HG03159 (cell line): ENCODE measurements at regions not wholly inside any gene's neighbourhood (a gene's known extent, or its start where the extent isn't known, plus 50 kb on each side); places are given as distances from the start of the nearest gene placed in this dataset.

Experiments used
- ATAC-seq: cut with Tn5 transposase; IDR thresholded peaks from one replicate; pipeline ENCODE4 v1.9.1; 2021; ENCODE audit warnings: mild to moderate bottlenecking, moderate library complexity; ENCODE audit not compliant: unreplicated experiment

- no peak for ATAC-seq
Measured at GRCh38 chr2:19810148-19810547, 91.6 kb downstream of the TTC32 start.

DNA sequence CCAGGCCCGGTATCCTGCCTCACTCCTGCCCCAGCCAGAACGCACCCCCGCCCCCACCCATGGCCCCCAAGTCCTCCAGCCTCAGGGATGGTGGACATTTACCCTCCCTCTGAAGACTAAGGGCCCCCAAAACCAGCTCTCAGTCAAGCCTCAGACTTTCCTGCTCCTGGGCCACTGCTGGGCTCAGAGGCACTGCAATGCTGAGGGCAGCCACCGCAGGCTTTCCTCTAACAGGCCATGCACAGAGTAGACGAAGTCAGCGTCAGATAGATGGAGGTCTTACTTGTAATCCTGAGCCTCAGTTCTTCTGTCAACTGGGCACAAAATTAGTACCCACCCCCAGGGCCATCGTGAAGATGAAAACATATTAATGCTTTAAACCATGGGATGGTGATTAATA lies 92.6 kb downstream of the TTC32 start:
- no peak for ATAC-seq

GRCh38 chr2:19807866-19808265 lies 93.9 kb downstream of the TTC32 start:
- no peak for ATAC-seq

GRCh38 chr2:19807346-19807745 lies 94.4 kb downstream of the TTC32 start:
- ATAC-seq, result no peak

- ATAC-seq, result no peak
Measured at GRCh38 chr2:19806591-19806990, 95.2 kb downstream of the TTC32 start.

- ATAC-seq, result no peak
Measured at GRCh38 chr2:19806131-19806530, 95.7 kb downstream of the TTC32 start.

DNA sequence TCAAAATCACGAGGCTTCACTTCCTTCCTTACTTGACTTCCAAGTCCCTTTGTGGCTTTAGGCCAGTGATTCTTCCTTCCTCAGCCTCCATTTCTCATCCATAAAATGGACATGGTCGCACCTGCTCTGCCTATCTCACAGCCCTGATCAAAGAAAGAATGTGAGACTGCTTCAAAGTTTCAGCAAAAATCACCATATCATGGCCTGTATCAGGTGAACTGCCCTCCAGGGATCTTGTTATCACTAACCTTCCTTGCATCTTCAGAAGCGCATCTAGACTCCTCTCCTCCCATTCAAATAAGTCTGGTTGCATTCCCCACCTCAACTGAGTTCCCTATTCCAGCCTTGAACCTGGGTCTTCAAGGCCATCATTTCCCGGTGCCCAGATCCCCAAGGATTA lies 96.5 kb downstream of the TTC32 start:
- ATAC-seq, result no peak

DNA sequence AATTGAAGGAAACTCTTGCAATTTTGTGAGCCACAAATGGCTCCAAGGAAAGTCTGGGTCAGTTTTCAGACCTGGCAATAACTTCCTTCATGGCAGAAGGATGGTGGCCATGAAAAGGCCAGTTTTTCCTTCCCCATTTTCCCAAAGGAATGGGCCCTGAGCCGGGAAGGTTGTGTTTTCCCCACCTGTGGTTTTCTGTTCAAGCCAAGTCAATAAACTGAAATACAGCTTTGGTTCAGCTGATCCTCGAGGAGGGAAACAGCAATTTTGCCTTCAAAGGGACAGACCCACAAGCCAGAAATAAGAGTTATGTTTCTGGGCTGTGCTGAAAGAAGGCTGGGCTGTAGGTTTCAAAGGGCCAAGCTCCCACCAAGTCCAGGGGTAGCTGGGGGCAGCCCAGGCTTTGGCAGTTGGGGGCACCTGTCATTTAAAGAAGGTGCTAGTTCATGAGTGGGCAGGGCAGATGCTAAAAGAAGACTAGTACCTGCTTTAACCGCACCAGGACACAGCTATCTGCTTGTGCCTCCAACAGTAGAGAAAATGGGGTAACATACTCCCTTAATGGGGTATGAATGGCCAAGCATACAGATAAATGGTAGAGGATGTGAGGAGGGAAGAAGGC lies 97.0 kb downstream of the TTC32 start:
- ATAC-seq, result no peak

DNA sequence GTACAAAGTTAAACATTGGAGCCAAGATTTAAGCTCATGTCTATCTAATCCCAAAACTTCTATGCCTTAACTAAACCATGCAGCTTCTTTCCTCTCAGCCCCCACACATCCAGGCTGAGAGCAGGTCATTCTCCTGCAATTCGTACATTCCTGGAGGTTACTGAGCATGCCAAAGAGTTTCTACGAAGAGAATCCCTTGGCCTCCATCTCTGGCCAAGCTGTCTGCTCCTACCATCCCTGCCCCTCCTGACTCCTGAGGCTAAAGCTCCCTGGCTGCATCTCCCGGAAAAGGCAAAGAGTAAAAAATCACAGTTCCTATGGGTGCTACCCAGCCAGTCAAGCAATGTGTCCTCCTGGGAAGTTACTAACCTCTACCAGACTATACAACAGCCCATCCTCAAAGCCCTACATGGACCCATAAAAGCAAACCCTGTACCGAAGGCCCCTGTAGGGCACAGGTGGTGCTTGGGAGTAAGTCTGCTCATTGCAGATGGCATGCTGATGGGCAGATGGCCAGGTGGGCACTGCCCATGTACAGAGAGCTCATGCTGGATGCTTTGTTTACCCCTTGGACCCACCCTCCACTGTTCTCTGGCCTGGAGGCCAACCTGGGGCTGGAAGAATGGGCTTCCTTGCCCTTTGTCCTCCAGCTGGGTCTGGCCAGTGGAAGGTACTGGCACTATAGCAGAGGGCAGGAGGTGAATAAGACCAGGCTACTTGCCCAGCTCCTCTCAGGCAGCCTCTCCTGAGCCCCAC lies 99.5 kb downstream of the TTC32 start:
- ATAC-seq, result no peak

- no peak for ATAC-seq
Measured at GRCh38 chr2:19801367-19802080, 100.3 kb downstream of the TTC32 start.

DNA sequence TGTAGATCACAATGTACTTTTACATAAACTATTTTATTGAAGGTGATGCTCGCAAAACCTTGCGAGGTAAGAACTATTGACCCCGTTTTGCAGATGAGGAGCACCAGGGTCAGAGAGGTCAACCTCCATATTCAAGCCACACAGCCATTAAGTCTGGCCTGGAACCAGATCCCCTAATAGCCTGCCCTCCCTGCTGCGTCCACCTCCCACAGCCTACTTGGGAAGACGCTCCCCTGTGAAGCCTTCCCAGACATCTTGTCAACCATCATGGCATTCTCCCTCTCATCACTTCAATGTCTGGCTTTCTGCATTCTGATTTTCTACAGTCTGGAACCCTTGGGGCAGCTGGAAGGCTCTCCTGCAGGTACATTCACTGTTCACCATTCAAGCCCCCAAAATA lies 101.0 kb downstream of the TTC32 start:
- ATAC-seq, result no peak

GRCh38 chr2:19799881-19800780 lies 101.7 kb downstream of the TTC32 start:
- no peak for ATAC-seq

GRCh38 chr2:19797871-19798270 lies 103.9 kb downstream of the TTC32 start:
- ATAC-seq, result no peak

GRCh38 chr2:19797243-19797810 lies 104.5 kb downstream of the TTC32 start:
- no peak for ATAC-seq

DNA sequence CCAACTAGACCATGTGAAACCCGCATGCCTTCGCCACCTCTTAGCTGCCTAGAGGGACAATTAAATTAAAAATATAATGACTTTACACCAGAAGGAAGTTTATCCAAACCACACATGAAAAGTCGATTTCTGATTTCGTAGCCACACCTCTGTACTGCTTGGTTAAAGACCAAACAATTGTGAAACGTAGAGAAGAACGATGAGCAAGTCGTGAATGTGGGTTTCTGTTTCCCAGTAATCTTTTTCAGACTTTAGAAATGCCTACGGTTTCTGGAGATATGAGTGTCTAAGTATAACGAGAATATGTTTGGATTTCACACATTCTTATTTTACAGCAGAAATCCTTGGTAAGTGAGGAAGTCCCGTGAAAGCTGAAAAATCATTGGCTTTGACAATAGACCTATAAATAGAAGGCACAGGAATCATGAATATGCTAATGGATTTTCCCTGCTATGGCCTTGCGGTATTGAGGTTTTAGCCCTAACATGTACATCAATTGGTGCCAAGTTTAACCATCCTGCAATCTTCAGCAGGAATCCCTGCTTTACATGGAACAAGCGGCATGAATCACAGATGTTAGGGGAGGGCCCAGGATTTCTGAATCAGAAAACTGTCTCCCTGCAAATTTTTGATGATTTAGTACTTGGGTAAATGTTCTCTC lies 105.6 kb downstream of the TTC32 start:
- ATAC-seq, result no peak

DNA sequence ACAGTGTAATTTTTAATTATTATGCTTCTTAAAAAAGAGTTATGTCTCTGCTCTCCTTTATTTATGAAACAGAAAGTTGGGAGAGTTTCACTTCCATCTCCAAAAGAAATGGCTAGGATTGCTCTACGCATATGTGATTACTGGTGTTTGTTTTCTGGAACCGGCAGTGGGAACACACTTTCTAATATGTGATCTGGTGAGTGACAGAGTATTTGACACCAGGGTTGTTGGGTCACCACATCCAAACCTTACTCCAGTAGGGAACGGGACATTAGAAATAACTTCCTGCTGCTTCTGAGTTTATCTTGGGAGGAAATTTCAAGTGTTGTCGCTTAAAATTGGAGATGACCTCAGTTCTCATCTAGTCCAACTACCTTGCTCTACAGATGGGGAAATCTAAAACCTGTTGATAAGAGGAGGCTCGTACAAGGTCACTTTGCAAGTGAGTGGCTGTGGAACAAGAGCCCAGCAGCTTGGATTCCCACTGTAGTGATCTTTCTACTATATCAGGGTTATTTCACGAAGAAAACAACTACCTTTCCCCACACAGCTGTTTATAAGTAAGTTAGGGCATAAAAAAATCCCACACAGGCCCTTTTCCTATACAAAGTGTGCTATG lies 108.5 kb downstream of the TTC32 start:
- no peak for ATAC-seq

- ATAC-seq, result no peak
Measured at GRCh38 chr2:19790291-19790690, 111.5 kb downstream of the TTC32 start.

- ATAC-seq, result no peak
Measured at GRCh38 chr2:19787134-19787533, 114.6 kb downstream of the TTC32 start.

DNA sequence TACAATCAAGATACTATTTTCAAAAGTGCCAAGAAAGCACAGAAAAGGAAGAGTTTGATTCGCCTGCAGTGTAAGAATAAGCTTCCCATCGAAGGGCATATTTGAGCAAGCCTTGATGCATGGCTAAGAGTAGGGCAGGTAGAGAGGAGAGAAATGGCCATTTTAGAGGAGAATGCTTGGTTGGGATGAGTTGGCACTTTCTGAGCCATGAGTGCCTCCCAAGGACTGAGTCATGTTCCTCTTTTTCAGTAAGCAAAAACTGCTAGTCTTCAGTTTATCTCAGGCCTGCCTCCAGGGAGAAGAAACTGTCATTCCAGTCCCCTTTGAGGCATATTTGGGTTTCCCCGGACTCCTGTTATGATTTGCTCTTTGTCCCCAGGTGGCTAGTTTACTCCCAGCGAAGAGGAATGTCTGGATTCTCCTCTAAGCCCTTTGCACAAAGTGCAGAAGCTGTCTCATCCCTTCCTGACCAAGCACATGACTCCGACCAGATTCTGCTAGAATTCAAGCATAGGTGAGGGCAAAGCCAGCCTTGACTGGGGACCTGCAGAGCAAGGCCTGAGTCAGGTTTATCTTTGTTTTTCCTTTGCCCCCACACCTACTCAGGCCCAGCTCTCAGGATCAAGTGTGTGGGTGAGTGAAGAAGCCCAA lies 115.2 kb downstream of the TTC32 start:
- peak; percentile 51 for ATAC-seq
